SW 1271 (cell line): ENCODE measurements at regions not wholly inside any gene's neighbourhood (a gene's known extent, or its start where the extent isn't known, plus 50 kb on each side); places are given as distances from the start of the nearest gene placed in this dataset.
"Not testable (repeated sequence)": the region's sequence is repeated elsewhere in the genome, so short reads cannot be mapped to it uniquely, and the experiment has no call there.

Experiments used
- DNase-seq, 2 experiments: peaks; one replicate each; lab custom pipeline; 2025; lab: John Stamatoyannopoulos, UW

GRCh38 chr7:68176974-68177373 lies 1180.3 kb downstream of the TYW1 start:
- peak in 1 of 2 experiments; percentile 5 for DNase-seq

- no peak for DNase-seq
Observed at GRCh38 chr7:68180761-68181160, 1184.1 kb downstream of the TYW1 start.

- DNase-seq, result no peak
Observed at GRCh38 chr7:68183176-68183575, 1186.5 kb downstream of the TYW1 start.

DNA sequence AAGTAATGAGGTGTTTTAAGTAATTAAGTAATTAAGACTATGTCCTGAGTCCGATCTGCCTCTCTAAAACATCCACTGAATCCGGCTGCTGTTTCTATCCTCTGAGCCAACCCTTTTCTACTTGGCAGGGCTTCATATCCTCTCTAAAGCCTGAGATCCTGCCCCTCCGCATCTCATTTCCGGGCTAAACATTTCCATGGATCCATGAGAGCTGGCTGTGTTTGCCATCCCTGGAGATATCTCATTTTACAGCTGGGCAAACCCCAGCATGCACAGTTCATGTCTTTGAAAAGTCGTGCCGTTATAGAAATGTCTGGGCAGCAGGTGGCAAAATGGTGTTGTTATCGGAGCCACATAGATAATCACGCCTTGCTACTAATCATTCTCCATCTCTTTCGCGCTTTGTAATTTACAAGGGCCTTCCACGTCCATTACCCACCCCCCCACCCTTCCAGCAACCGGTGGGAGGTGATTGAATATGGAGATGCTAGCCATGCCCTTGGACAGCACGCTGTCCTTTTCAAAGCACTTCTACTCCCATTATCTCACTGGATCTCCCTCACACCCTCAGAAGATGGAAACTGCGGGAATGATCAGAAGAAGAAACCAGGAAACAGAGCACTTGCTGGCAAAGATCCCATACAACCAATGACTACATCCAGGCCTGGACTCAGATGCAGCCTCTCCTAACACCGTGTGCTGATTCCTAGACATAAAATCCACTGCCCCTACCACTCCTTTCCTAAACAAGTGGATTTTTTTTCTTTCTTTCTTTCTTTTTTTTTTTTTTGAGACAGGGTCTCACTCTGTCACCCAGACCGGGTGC lies 1189.2 kb downstream of the TYW1 start:
- no peak for DNase-seq

GRCh38 chr7:68187532-68187931 lies 1190.9 kb downstream of the TYW1 start:
- DNase-seq, result no peak

- no peak for DNase-seq
Observed at GRCh38 chr7:68192941-68193340, 1196.3 kb downstream of the TYW1 start.

- DNase-seq, result not testable (repeated sequence)
Observed at GRCh38 chr7:68195642-68196041, 1199.0 kb downstream of the TYW1 start.

GRCh38 chr7:68200051-68200670 lies 1203.5 kb downstream of the TYW1 start:
- no peak for DNase-seq

GRCh38 chr7:68203251-68203650 lies 1206.6 kb downstream of the TYW1 start:
- DNase-seq, result no peak

DNA sequence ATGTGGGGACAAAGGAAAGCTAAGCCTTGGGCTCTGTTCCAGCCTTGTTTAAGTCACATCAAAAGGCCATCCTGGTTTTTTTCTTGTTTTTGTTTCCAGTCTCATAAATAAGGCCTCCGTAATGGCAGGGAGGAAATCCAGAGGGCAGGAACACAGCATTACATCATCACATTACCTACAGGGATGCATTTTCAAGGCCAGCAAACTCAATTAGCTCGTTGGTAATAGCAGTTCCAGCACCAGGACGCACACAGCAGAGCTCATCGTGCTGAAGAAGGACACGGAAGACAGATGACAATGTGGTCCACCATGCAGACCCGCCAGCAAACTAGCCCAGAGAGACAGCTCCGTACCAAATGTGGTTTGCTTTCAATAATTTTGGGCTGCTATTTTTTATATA lies 1209.2 kb downstream of the TYW1 start:
- no peak for DNase-seq

GRCh38 chr7:68206946-68207485 lies 1210.4 kb downstream of the TYW1 start:
- no peak for DNase-seq

- no peak for DNase-seq
Observed at GRCh38 chr7:68207676-68208075, 1211.0 kb downstream of the TYW1 start.

GRCh38 chr7:68209486-68209885 lies 1212.9 kb downstream of the TYW1 start:
- no peak for DNase-seq

- no peak for DNase-seq
Observed at GRCh38 chr7:68213838-68214237, 1217.2 kb downstream of the TYW1 start.

DNA sequence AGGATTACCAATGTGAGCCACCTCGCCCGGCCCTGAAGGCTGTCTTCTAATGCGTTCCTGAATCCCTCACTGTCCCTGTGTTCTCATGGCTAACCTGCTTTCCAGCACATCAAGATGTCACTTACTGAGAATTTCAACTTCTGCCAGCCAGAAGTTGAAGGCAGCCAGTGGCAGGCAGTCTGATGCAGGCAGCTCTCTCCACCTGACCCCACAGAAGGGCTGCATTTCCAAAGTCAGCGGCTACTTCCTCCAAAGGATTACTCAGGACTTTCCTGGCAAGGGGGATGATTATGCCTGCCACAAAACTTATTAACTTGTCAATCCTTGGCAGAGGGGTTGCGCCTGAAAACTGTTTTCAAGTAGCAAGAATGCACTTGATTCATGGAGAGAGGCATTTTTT lies 1219.4 kb downstream of the TYW1 start:
- no peak for DNase-seq

- DNase-seq, result no peak
Observed at GRCh38 chr7:68217426-68217825, 1220.8 kb downstream of the TYW1 start.

DNA sequence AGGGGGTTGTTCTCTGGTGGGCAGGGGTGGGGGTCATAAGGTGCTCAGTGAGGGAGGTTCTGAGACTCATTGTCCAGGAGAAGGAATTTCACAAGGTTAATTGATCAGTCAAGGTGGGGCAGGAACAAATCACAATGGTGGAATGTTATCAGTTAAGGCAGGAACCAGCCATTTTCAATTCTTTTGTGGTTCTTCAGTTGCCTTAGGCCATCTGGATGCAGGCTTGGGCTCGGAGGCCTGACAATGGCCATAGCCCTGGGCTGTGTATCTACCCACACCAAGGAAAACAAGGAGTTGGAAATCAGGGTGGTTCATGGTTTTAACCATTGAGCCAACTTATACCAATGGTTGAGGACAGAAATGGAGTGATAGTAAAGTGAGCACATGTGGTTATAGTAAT lies 1221.8 kb downstream of the TYW1 start:
- no peak for DNase-seq

DNA sequence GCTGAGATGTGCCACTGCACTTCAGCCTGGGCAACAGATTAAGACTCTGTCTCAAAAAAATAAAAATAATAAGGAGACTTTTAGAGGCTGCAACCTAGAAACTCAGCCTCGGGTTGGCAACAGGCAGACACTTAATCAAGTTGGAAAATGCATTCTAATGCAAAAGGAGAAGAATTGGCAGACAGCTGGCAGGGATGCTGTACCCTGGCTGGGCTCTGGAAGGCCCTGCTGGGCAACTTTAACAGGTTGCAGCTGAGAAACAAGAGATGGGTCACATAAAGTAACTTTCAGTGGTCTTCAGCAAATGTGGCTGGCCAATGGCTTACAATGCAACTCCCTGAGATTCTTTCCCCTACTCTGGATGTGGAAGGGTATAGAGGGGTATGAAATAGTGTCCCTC lies 1225.7 kb downstream of the TYW1 start:
- DNase-seq, result no peak

GRCh38 chr7:68224041-68224741 lies 1227.6 kb downstream of the TYW1 start:
- no peak for DNase-seq

- not testable (repeated sequence) for DNase-seq
Observed at GRCh38 chr7:68231011-68231410, 1234.4 kb downstream of the TYW1 start.

DNA sequence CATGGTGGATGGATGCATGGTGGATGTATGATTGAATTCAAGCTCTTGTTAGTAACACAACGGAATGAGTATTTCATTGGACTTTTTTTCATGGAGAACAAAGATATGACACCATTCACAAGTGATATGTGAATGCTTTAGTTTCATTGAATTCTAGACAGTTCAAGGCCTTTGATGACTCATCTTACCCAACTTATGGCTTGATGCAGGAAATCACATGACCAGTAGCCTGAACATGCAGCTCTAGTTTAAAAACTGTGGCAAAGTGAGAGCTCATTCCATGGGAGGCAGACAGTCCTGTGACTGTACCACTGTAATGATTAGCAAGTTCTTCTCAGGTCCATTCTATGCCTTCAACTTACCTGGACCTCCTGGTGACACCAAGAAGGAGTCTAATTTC lies 1239.3 kb downstream of the TYW1 start:
- DNase-seq, result no peak

GRCh38 chr7:68238204-68238805 lies 1241.7 kb downstream of the TYW1 start:
- no peak for DNase-seq
